LNCaP clone FGC (cell line): ENCODE measurements at regions not wholly inside any gene's neighbourhood (a gene's known extent, or its start where the extent isn't known, plus 50 kb on each side); places are given as distances from the start of the nearest gene placed in this dataset.
"Not testable (repeated sequence)": the region's sequence is repeated elsewhere in the genome, so short reads cannot be mapped to it uniquely, and the experiment has no call there.

ENCODE experiments used
- DNase-seq: peaks from one replicate; pipeline ENCODE4 v3.0.0-alpha.2; 2011; ENCODE audit warnings: low read depth
- H3K4me3 ChIP-seq: 2 replicates; pipeline ENCODE4 v1.5.1; 2011; ENCODE audit warnings: mild to moderate bottlenecking, low read depth, low read length, control low read depth
- TF ChIP-seq, protein P1 (sequence below): IDR thresholded peaks from 2 replicates; pipeline ENCODE4 v1.5.1; 2012; ENCODE audit warnings: mild to moderate bottlenecking; ENCODE audit not compliant: control insufficient read depth, insufficient read depth; ENCODE audit errors: extremely low read depth

DNA sequence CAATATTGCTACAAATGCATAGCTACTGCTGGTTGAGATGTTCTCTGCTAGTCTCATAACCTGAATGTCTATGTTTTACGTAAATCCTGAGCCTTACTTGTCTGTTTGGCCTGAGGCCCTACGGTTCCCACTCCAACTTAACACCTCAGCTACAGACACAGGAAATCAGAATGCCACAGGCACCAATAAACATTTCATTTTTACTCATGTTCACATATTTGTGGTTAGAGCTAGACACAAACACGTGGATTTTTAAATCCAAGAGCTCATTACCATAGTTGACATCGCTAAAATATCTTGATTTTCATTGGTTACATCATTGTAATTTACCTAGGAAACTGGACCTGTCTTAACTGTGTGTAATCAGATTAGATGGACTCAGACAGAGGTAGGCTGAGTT lies 263.8 kb upstream of the CDH19 start:
- TF ChIP-seq, protein P1, sequence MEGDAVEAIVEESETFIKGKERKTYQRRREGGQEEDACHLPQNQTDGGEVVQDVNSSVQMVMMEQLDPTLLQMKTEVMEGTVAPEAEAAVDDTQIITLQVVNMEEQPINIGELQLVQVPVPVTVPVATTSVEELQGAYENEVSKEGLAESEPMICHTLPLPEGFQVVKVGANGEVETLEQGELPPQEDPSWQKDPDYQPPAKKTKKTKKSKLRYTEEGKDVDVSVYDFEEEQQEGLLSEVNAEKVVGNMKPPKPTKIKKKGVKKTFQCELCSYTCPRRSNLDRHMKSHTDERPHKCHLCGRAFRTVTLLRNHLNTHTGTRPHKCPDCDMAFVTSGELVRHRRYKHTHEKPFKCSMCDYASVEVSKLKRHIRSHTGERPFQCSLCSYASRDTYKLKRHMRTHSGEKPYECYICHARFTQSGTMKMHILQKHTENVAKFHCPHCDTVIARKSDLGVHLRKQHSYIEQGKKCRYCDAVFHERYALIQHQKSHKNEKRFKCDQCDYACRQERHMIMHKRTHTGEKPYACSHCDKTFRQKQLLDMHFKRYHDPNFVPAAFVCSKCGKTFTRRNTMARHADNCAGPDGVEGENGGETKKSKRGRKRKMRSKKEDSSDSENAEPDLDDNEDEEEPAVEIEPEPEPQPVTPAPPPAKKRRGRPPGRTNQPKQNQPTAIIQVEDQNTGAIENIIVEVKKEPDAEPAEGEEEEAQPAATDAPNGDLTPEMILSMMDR: no peak
- no peak overlapping the region for H3K4me3 ChIP-seq
- no peak for DNase-seq

DNA sequence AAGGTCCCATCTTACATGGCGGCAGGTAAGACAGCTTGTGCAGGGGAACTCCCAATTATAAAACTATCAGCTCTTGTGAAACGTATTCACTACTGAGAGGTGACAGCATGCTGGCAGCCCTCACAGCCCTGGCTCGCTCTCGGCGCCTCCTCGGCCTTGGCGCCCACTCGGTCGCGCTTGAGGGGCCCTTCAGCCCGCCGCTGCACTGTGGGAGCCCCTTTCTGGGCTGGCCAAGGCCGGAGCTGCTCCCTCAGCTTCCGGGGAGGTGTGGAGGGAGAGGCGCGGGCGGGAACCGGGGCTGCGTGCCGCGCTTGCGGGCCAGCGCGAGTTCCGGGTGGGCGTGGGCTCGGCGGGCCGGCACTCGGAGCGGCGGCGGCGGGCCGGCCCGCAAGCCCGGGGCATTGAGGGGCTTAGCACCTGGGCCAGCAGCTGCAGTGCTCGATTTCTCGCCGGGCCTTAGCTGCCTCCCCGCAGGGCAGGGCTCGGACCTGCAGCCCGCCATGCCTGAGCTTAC lies 262.6 kb upstream of the CDH19 start:
- not testable (repeated sequence) for H3K4me3 ChIP-seq, DNase-seq

DNA sequence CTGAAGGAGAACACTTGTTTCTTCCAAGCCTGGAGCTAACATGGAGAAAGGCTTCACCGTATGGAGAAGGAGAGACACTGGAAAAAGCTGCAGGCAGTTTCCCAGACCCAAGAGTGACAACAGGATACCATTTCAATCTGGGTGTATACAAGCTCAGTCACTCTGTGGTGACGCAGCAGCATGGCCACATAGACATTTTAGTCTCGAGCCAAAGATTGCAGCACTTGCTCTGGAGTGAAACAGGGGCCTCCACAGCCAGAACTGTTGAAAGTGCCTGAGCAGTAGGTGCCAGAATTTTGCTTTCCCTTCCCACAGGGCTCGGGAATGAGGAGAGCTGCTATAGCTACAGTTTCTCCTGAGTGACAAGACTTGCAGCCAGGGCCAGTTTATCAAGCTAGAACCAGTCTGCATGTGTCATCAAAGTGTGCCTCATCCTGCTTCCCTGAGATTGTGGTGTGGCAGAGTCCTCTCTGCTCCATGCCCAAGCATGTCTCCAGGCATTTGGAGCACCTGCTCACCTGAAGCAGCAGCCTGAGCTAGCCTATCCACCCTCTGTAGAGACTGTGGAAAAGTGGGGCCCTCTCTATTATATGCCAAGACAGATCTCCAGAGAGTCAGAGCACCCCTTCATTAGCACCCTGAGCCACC lies 234.6 kb upstream of the CDH19 start:
- TF ChIP-seq, protein P1: no peak
- no peak for DNase-seq
- H3K4me3 ChIP-seq: no peak overlapping the region

DNA sequence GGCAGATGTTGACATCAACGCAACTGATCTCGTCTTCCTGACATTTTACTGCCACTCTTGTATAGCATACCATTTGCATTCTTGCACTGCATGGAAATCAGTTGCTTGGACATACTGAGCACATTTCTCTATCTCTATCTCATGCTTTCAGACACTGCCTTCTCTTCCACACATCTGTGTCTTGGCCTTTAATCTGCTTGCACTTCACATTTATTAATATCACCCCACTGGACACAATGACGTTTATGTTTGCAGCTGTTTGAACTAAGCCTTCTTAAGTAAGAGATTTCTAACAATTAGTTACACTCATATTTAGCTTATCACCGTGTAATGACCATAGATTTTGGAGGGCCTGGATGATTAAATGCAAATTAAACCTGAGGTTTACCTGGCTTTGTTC lies 229.8 kb upstream of the CDH19 start:
- TF ChIP-seq, protein P1: no peak
- DNase-seq: no peak
- H3K4me3 ChIP-seq: no peak overlapping the region

DNA sequence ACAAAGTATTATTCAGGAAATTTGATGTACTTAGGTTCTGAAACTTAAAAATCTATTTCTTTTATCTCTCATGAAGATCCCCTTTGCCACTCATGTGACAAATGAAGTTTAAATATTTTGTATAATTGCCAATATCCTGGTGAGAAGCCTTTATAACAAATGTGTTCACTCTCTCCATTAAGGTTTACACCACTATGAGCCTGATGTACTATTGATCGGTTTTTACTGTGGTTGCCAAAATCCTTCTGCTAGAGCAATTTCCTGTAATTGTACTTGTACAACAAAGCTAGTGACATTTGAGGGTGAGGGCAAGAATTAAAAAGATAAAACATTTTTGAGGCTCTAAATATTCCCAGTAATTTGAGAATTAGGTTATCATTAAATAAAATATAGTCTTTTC lies 222.3 kb upstream of the CDH19 start:
- no peak for DNase-seq
- TF ChIP-seq, protein P1: no peak
- H3K4me3 ChIP-seq: no peak overlapping the region

DNA sequence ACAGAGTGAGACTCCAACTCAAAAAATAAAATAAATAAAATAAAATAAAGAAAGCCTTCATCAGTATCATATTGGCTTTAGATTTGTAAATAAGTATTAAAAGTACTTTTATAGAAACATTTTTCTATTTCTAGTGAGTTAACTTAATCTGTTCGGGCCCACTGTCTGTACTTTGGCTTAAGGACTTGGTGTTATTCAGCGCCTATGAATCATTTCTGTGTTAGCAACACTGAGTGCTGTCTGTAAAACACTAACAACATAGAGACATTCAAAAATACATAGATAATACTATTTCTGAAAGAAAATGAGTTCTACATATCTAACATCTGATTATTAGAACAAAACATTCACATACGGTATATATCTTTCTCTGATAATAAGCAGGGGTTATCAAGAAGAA lies 221.5 kb upstream of the CDH19 start:
- DNase-seq: no peak
- no peak overlapping the region for H3K4me3 ChIP-seq
- TF ChIP-seq, protein P1: no peak

DNA sequence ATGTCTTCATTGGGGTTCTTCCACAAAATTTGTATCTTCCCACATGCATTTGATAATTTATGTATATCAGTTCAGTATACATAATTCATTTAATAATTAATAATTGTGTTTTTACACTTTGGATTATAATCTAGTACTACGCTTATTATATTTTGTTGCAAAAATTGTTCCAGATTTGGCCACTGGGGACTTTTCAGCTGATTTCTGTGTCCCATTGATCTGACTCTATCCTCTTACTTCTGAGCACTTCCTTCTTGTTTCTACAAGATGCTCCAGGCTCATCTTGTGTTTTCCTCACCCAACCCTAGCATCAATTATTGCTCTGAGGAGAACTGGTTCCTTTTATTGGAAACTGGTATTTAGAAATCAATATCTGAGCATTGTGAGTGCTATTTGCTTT lies 215.3 kb upstream of the CDH19 start:
- no peak overlapping the region for H3K4me3 ChIP-seq
- TF ChIP-seq, protein P1: peak; percentile 25; the same call in 1 of the 2 replicates
- DNase-seq: no peak
